ENCODE measurements at regions not wholly inside any gene's neighbourhood (a gene's known extent, or its start where the extent isn't known, plus 50 kb on each side); places are given as distances from the start of the nearest gene placed in this dataset.

DNA sequence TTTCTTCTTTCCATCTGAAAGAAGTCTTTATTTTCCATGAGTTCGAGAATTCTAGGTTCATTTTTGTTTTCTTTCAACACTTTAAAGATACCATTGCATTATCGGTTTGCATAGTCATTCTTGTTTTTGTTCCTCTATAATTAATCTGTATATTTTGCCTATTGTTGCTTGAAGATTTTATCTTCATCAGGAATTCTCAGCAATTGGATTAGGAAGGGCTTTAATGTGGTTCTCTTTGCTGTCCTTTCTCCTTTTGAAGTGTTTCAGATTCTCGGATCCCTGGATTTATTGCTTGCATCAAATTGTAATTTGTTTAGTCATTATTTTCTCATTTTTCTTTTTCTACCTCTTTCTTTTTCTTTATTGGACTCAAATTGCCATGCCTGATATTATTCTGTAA lies 609.8 kb downstream of the TLR4 start:
- H3K4me2 ChIP-seq (ENCODE audit: extremely low read depth, insufficient read depth, low read length) = no peak overlapping the region
- no peak for DNase-seq (ENCODE audit: low read depth in 2 of 2)
- H3K4me1 ChIP-seq (ENCODE audit: control insufficient read depth, extremely low read depth, insufficient read depth, low read length) = no peaks in the 10 kb centered on the region
- H3K9ac ChIP-seq (ENCODE audit: insufficient read depth, low read length) = no peak overlapping the region
- no peaks in the 10 kb centered on the region for H3K9me3 ChIP-seq (ENCODE audit: control insufficient read depth, insufficient read depth, low read depth, low read length)
- H3K79me2 ChIP-seq (ENCODE audit: control insufficient read depth, insufficient read depth, low read length) = no peaks in the 10 kb centered on the region
- no peaks in the 10 kb centered on the region for H3K27me3 ChIP-seq (ENCODE audit: control insufficient read depth, insufficient read depth, low read length)
- no peak overlapping the region for H2AFZ ChIP-seq (ENCODE audit: low read length)
- H4K20me1 ChIP-seq (ENCODE audit: control insufficient read depth, extremely low read depth, insufficient read depth, low read length) = no peaks in the 10 kb centered on the region
- no peak for TF ChIP-seq EZH2 (IDR thresholded peaks at IDR 0.05; ENCODE audit: low read length, missing control alignments)
- TF ChIP-seq CTCF (conservative IDR thresholded peaks at IDR 0.05 in 1 of 2, IDR thresholded peaks at IDR 0.05 in 1 of 2; ENCODE audit: low read depth in 1 of 2, low read length in 2 of 2) = no peak
- no peaks in the 10 kb centered on the region for H3K36me3 ChIP-seq (ENCODE audit: control insufficient read depth, insufficient read depth, low read length)
- no peak overlapping the region for H3K4me3 ChIP-seq (replicated peaks in 1 of 4; ENCODE audit: control extremely low read depth in 1 of 4, insufficient read depth in 1 of 4, low read depth in 3 of 4, low read length in 4 of 4)
- no peak overlapping the region for H3K27ac ChIP-seq (ENCODE audit: insufficient read depth, low read length)

- Histone ChIP-seq H4K20me1 (ENCODE audit: control insufficient read depth, extremely low read depth, insufficient read depth, low read length) (no peaks in the 10 kb centered on the region), H3K79me2 (ENCODE audit: control insufficient read depth, insufficient read depth, low read length) (no peaks in the 10 kb centered on the region), H3K9me3 (ENCODE audit: control insufficient read depth, insufficient read depth, low read depth, low read length) (no peaks in the 10 kb centered on the region), H3K4me2 (ENCODE audit: extremely low read depth, insufficient read depth, low read length) (no peak overlapping the region), H3K4me1 (ENCODE audit: control insufficient read depth, extremely low read depth, insufficient read depth, low read length) (no peaks in the 10 kb centered on the region), H2AFZ (ENCODE audit: low read length) (no peak overlapping the region), H3K27ac (ENCODE audit: insufficient read depth, low read length) (no peak overlapping the region), H3K27me3 (ENCODE audit: control insufficient read depth, insufficient read depth, low read length) (no peaks in the 10 kb centered on the region), H3K9ac (ENCODE audit: insufficient read depth, low read length) (no peak overlapping the region), H3K36me3 (ENCODE audit: control insufficient read depth, insufficient read depth, low read length) (no peaks in the 10 kb centered on the region), H3K4me3 (replicated peaks in 1 of 4; ENCODE audit: control extremely low read depth in 1 of 4, insufficient read depth in 1 of 4, low read depth in 3 of 4, low read length in 4 of 4) (no peak overlapping the region)
- no peak for TF ChIP-seq EZH2 (IDR thresholded peaks at IDR 0.05; ENCODE audit: low read length, missing control alignments)
- no peak for TF ChIP-seq CTCF (conservative IDR thresholded peaks at IDR 0.05 in 1 of 2, IDR thresholded peaks at IDR 0.05 in 1 of 2; ENCODE audit: low read depth in 1 of 2, low read length in 2 of 2)
- DNase-seq (ENCODE audit: low read depth in 2 of 2) = no peak
These were observed 612.7 kb downstream of the TLR4 start for GRCh38 chr9:118316831-118317343.

- DNase-seq (ENCODE audit: low read depth in 2 of 2) = peak in 1 of 2 donors; percentile 15
- Histone ChIP-seq H3K4me1 (ENCODE audit: control insufficient read depth, extremely low read depth, insufficient read depth, low read length) (no peaks in the 10 kb centered on the region), H3K4me2 (ENCODE audit: extremely low read depth, insufficient read depth, low read length) (no peak overlapping the region), H3K27me3 (ENCODE audit: control insufficient read depth, insufficient read depth, low read length) (no peaks in the 10 kb centered on the region), H3K9ac (ENCODE audit: insufficient read depth, low read length) (no peak overlapping the region), H3K27ac (ENCODE audit: insufficient read depth, low read length) (no peak overlapping the region), H3K79me2 (ENCODE audit: control insufficient read depth, insufficient read depth, low read length) (no peaks in the 10 kb centered on the region), H3K9me3 (ENCODE audit: control insufficient read depth, insufficient read depth, low read depth, low read length) (no peaks in the 10 kb centered on the region), H4K20me1 (ENCODE audit: control insufficient read depth, extremely low read depth, insufficient read depth, low read length) (no peaks in the 10 kb centered on the region), H3K36me3 (ENCODE audit: control insufficient read depth, insufficient read depth, low read length) (no peaks in the 10 kb centered on the region), H2AFZ (ENCODE audit: low read length) (no peak overlapping the region), H3K4me3 (replicated peaks in 1 of 4; ENCODE audit: control extremely low read depth in 1 of 4, insufficient read depth in 1 of 4, low read depth in 3 of 4, low read length in 4 of 4) (no peak overlapping the region)
- TF ChIP-seq CTCF (conservative IDR thresholded peaks at IDR 0.05 in 1 of 2, IDR thresholded peaks at IDR 0.05 in 1 of 2; ENCODE audit: low read depth in 1 of 2, low read length in 2 of 2) (no peak), EZH2 (IDR thresholded peaks at IDR 0.05; ENCODE audit: low read length, missing control alignments) (no peak)
These were observed 614.7 kb downstream of the TLR4 start for GRCh38 chr9:118318770-118319431.
